Superior temporal gyrus (tissue), 1 donor: ENCODE measurements at regions not wholly inside any gene's neighbourhood (a gene's known extent, or its start where the extent isn't known, plus 50 kb on each side); places are given as distances from the start of the nearest gene placed in this dataset.

ENCODE experiments used
- DNase-seq: peaks from one replicate; pipeline ENCODE4 v3.0.0-alpha.2; 2016; ENCODE audit errors: extremely low spot score

DNA sequence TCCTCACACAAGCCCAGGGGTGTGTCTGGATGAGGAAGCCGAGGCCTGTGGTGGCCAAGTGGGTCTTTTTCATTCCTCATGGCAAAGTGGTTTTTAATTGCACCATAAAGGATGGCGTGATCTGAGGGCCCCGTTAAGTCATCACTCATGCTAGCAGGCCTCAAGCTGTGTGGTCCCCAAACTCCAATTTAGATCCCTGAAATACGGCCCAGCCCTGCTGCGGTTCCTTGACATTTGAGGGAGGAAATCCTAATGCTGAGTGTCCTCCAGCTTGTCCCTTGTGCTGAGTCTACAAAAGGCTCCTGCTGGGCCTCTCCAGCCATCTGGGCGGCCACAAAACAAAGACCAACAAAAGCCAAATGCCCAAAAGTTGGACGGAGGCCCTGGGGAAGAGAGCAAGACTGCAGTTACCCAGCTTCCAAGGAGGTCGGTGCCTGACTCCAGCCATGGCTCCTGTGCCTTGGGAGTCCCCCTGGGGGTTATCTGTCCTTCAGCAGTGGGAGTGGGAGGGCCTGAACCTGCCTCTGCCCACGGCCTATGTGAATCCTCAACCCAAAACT lies 162.3 kb upstream of the PDE10A start:
- DNase-seq, result no peak

DNA sequence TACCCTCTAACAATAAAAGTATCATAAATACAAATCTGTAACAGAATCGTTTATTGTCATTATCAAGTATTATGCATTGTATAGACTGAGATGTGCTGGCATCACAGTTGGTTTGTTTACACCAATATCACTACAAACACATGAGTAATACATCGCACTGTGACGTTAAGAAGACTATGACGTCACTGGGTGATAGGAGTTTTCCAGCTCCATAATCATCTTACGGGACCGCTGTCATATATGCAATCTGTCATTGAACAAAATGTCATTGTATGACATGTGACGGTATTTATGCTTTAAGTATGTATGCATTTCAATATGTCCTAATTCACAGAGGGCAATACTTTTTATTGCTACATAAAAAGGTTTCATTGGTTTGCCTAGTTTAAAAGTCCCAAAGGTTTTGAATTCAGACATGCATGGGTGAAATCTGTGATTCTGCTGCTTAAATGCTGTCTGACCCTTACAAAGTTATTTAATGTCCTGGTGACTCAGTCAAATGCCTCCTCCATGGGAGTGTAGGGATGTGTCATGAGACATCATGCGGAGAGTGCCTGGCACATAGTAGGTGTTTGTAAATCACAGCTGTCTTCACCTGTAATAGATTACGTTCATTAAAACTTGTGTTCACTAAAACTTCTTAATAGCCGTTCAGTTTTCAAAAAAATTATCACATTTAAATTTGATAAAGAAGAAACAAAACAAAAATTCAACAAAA lies 160.7 kb upstream of the PDE10A start:
- DNase-seq, result no peak

DNA sequence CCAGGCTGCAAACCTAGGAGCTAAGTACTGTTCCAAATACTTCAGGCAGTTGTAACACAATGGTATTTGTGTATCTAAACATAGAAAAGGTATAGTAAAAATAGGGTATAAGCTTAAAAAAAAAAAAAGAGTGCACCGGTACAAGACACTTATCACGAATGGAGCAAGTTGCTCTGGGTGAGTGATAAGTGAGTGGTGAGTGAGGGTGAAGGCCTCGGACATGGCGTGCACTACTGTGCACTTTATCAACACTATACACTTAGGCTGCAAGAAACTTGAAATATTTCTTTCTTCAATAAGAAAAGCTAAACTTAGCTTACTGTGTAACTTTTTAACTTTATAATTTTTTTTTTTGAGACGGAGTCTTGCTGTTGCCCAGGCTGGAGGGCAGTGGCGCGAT lies 159.5 kb upstream of the PDE10A start:
- DNase-seq, result no peak

DNA sequence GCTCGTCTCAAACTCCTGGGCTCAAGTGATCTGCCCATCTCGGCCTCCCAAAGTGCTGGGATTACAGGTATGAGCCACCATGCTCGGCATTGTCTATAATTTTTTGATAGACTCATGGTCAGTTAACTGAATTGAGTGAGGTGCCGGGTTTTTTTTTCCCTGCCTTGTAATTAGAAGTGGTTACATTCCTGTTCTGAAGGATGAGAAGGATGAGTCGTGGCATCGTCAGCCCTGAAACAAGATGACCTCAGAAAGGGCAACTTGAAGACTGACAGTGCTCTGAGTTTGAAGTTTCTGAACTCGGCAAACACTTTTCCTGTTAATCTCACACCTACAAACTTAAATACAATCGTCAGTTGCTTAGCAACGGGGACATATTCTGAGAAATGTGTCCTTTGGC lies 158.7 kb upstream of the PDE10A start:
- DNase-seq, result no peak

DNA sequence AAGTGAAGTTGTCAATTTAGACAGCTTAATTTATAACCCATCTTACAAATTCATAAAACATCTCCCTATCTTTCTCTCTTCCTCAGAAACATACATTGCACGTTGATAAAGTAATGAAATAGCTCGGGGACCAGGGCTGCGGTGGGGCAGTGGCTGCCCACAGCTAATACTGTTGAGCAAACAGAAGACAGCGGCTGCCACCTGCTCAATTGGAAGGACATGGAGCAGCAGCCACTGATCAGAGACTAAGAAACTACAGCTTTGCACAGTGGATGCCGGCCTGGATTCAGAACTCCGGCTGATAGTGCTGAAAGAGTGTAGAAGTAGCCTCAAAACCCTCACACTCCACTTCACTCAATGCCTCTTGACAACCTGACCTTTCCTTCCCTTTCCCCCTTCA lies 157.9 kb upstream of the PDE10A start:
- no peak for DNase-seq

DNA sequence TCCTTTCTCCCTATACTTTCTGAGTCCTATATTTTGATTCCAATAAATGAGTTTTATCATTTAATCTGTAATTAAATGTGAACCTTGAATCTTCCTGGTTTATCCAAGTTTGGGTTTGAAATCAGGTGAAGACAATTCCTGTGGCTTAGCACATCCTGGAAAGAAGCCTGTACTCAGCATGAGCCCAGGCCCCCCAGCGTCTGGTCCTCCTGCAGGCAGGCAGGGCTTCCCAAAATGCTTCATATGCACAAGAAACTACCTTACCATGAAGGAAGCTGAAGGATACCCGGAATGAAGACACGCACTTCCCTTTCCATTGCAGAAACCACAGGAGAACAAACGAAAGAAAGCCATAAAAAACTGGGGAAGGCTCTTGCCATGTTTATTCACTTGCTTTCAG lies 157.4 kb upstream of the PDE10A start:
- DNase-seq, result no peak

DNA sequence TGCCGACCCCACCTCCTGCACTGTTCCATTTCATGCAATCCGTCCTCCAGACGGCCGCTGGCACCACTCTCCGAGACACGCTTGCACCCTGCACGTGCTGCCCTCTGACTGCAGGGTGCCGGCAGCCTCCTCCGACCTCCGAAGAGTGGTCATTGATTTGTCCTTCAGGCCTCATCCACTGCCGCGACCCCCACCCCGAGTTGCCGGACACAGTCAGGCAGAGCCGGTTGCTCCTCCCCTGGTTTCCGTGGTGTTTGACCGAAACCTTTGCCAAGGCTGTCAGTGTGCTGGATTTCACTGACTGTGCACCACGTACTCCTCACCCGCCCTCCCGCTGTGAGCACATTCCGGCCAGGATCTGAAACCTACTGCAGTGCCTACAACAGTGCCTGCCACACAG lies 156.4 kb upstream of the PDE10A start:
- DNase-seq, result no peak

DNA sequence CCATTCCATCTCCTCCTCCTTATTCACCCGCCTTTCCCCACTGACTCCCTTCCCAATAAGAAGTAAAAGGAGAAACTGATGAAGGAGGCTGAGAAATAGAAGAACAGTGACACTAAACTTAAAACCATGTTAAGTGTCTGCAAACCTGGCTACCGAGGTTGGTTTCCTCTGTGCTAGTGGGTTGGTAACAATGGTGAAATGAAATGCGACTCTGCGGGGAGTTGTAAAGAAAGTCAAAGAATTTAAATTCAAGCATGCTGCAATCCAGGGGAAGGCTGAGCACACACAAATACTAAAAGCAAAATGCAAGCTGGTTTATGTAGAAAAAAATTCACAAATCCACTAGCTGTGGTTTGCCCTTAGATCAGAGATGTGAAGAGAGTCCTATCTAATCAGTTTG lies 155.2 kb upstream of the PDE10A start:
- no peak for DNase-seq

DNA sequence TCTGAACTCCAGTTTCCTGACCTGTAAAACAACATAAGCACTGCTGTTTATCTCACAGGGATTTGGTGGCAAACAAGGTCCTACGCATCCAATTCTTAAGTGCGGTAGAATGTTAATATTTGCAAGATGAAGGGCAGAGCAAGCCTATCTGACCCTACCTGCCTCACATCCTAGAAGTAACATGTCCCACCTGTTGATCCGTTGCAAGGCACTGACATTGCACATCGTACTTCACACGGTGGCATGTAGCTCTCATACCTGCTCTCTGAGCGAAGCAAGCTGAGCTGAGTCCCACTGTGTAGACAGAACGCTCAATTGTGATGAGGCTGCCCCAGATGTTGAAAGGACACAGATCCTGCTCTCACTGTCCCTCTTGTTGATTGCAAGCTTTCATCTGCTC lies 154.7 kb upstream of the PDE10A start:
- no peak for DNase-seq

DNA sequence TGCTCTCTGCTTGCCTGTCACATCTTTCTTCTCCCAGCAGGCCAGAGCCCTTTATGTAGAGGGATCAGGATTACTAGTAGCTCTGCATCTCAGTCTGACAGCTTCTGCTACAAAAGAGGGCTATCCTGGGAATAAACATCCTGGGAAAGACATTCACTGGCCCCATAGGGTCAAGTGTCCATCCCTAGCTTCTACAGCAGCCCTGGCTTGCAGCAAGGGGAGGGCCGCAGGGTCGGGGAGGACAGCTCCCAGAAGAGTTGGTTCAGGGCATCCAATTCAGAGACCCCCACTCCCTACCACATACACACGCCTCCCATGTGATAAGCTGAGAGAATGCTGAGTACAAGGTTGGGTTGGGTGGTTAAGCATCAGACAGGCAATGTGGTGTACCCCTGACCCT lies 154.1 kb upstream of the PDE10A start:
- no peak for DNase-seq

DNA sequence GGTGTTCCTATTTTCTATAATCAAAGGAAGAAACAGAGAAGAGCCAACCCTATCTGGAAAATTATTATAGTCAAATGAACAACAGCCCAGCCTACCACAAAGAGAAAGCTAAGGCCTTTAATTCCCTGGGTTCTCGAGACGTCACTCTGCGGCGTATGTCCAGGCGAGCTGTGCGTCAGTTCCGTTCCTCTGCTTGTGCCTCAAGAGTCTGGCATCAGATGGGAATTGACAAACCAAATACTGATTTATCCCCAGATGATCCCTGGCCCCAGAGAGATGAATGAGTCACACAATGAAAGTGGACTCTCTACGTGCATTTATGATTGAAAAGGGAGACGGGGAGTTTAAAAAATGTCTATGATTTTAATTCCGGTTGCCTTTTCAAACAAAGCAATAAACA lies 151.6 kb upstream of the PDE10A start:
- no peak for DNase-seq

DNA sequence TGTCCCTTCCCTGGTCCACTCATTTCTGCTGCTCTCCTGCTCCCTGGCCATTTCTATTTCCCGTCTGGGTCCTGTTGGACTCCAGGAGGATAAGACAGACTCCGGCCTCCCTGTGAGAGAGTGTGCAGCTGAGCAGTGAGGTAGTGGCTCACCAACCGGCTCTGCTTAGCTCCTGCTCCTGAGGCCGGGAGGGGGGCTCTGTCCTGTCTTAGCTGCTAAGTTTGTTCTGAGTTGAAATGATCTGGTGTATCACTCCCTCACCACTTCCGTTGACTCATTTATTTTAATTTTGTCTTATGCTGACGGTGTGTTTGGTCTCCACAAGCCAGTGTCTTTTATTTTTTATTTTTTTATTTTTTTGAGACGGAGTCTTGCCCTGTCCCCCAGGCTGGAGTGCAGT lies 148.5 kb upstream of the PDE10A start:
- DNase-seq, result no peak

DNA sequence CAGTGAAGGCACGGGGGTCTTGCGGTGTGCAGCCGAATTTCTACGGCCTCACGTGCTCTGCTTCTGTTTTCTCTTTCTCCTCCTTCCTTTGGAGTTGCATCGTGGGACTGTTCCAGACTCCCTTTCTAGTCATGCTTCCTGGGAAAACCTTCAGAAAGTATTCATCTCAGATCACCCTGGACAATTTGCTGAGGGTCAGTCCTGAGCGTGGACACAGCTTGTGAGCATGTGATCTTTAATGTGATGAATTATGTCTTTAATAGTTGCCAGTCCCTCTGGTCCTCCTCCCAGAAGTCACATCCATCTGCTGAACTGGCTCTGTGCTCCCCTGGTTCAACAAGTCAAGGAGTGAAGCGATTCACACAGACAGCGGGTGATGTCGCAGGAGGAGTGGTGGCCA lies 145.0 kb upstream of the PDE10A start:
- no peak for DNase-seq

DNA sequence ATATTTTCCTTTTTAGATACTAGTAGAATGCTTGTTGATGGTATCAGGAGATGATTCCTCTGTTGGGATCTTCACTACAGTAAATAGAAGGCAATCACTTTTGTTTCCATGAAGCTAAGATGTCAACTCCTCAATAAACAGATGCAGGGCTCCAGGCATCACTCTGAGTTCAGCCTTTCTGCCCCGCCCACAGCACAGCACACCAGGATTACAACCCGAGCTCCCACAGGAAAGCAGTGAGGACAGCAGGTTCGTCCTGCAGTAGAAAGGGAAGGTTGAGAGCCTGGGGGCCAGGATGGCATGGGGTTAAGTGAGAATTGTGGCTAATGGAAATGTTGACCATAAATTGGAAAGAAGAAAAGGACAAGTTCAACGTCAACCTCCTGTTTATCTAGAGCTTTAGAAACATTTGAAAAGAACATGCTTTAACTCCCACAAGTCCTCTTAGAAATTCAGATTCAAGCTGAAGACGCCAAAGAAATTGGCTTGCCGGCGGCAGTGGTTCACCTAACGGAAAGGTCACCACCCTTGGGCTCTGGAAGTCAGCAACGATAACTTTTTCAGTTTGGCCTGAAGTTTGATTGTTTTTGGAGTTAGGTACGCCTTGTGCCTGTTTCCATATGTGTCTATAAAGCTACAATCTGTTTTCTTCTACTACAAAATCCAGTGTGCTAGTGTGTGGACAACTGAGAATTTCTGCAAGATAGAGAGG lies 144.4 kb upstream of the PDE10A start:
- no peak for DNase-seq

DNA sequence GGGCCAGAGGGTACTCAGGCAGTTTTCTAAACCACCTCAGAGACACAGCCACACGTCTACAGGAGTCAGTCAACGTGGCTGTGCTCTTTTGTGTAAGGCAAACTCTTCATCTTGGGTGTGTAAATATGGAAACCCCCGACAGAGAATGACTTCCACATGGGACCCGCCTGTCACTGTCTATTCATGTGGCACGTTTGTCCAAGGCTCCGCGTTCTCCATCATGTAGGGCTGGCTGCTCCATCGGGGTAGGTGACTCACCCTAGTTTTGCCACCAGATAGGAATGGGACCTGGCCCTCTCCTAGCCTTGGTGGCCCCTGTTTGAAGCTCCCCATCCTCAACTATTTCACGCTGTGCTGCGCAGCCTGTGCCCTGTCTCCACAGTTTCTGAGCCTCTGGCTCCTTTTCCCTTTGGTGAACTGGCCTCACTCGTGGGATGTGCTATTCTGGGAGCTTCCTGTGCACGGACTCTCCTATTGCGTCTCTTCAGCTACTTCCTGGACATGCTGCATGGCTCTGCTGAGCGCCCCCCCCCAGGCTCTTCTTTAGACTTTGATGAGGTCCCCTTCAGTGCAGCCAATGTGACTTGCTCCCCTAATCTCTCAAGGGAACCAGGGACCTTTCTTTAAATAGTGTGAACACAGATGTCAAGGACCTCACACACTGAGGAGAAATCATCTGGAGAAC lies 143.2 kb upstream of the PDE10A start:
- no peak for DNase-seq

DNA sequence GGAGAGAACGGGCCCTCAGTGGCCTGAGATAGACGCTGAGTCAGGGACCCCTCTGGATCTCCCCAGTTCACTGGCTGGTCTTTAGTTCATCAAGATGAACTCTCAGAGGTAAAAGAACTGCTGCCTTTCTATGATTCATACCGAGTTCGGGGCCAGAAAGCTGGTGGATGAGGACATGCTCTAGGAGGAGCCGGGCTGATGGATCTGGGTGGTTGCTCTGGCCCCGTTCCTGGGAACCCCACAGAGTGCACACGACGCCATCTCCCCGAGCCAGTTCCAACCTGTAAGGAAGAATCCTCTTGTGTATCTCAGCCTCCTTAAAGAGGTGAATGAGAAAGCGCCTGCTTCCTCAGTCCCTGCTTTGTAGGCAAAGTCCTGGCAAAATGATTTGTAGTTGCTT lies 142.6 kb upstream of the PDE10A start:
- DNase-seq, result no peak

DNA sequence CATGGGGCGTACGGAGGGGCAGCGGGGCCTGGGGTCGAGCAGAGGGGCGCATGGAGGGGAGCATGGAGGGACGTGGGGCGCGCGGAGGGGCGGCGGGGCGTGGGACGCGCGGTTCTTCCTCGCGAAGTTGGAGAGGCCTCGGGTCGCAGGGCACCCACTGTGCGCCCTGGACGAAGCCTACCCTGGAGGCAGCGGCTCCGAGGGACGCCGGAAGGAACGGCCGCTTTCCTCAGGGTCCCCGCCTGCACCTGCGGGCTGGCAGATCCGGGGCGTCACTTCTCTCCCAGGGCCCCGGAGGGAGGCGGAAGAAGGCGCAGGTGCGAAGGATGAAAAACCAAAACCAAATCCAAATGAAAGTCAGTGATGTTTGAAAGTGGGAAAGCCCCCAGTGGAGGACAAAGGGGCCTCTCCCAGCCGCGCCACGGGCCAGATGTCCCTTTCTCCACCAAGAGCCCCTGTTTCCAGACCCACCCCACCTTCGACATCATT lies 142.1 kb upstream of the PDE10A start:
- DNase-seq, result no peak

DNA sequence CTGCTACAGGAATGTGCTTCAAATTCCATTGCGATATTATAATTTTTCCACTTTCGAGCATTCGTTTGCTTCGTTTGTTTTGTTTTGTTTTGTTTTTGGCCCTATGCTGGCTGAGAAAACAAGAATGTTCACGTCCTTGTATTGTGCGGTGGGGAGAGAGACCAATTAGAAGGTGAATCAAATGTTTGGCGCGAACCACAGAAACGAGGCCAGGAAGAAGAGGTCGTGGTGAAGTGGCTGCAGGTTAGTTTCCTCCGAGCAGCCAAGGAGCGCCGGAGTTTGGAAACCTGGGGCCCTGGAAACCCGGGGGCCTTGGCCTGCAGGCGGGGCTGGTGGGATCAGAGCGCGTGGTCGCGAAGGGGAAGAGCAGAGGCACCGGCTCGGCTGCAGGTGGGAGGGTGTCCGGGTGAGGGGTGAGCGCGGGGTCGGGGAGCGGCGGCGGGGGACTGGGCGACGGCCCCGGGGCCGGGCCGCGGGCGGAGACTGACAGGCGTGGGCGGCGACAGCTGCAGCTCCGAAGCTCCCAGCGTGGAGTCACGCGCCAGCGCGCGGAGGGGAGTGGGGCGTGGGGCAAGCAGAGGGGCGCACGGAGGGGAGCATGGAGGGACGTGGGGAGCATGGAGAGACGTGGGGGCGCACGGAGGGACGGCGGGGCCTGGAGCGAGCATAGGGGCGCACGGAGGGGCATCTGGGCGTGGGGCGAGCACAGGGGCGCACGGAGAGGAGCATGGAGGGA lies 141.5 kb upstream of the PDE10A start:
- DNase-seq, result no peak

DNA sequence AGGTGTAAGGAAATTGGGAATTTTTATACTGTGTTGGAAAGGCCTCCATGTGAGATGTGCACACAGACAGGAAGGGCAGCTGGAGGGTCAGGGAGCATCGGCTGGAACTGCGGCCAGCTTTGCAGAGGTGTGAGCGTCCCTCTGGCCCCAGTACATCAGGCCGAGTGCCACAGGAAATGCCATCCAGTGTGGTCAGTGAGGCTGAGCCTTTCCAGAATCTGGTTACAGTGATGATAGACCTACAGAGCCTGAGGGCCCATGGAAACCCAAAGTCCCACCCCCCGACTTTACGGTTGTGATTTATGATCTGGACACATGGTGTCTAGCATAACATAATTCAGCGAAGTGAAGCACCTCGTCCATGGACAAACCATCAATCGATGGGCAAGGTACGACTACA lies 137.3 kb upstream of the PDE10A start:
- DNase-seq, result no peak

DNA sequence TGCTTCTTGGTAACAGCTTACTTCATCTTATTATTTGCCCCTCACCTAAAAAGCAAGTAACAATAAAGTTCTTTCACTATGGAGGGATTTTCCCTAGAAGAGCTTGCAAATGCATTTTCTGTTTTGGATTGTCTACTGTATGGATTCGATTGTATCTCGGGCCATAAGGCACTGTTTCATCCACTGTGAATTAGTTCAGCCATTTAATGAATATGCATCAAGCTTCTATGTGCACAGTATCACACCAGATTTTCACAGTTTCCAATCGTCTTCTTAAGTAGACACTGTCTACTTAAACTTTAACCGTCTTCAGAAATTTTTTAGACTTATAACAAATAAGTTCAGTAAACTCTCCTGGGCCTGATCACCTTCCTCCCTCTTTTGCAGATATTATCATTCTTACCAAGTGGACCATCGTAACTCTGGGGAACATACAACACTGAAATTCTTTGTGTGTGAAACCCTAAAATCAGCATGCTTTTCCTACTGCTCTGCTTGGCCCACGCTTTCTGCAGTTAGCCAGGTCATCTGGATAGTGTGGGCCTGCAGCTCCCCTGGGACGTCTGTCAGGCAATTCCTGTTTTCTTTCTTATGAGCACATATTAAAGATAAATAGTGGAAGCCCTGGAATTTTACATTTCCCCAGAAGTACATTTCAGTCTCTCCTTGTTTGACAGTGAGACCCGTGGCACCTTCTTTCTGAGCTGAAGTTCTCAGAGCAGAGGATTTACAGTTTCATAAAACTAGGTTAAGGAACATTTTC lies 136.5 kb upstream of the PDE10A start:
- DNase-seq, result no peak

DNA sequence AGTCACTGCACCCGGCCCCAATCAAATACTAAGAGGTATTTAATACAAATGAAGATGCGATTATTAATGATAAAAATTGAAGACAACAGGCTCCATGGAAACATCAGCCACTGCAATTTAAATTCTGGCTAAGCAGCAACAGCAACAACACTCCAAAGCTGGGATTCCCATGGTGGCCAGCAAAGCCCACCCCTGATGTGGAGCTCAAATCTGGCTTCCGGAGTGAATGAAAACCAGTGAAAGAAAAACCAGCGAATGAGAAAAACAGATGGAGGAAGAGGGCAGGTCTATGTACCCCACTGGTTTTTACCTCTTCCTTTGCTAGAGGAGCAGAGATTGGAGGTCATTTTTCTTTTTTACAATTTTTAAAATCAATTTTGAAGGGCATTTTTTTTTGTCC lies 135.9 kb upstream of the PDE10A start:
- DNase-seq, result no peak
